ENCODE measurements at regions not wholly inside any gene's neighbourhood (a gene's known extent, or its start where the extent isn't known, plus 50 kb on each side); places are given as distances from the start of the nearest gene placed in this dataset.
A peak's percentile ranks its signal among the peaks of the same experiment; 100 is the strongest.

- H2BK15ac ChIP-seq (ENCODE audit: low read length): no peak overlapping the region
- DNase-seq (ENCODE audit: low spot score): peak; percentile 46
- no peaks in the 10 kb centered on the region for H3K9me3 ChIP-seq (replicated peaks in 1 of 2; ENCODE audit: control insufficient read depth in 2 of 2, insufficient read depth in 1 of 2, low read depth in 1 of 2, low read length in 2 of 2)
- peak overlapping the region; percentile 59 for H2AFZ ChIP-seq (ENCODE audit: low read length)
- H3K36me3 ChIP-seq (replicated peaks in 1 of 2; ENCODE audit: control insufficient read depth in 2 of 2, insufficient read depth in 2 of 2, low read length in 2 of 2): no peaks in the 10 kb centered on the region
- H3K4ac ChIP-seq (ENCODE audit: low read length): no peak overlapping the region
- H3K27ac ChIP-seq (replicated peaks; ENCODE audit: low read length): no peak overlapping the region
- H3K9ac ChIP-seq (ENCODE audit: low read depth, low read length, poor library complexity): no peak overlapping the region
- no peak overlapping the region for H3K23ac ChIP-seq (ENCODE audit: low read depth, low read length, poor library complexity)
- H2BK120ac ChIP-seq (ENCODE audit: low read depth, low read length): no peak overlapping the region
- no peak overlapping the region for H3K4me3 ChIP-seq (ENCODE audit: low read length in 2 of 2)
- H3K4me2 ChIP-seq (ENCODE audit: insufficient read depth, low read length, poor library complexity, severe bottlenecking): peak overlapping the region; percentile 57
- H3K18ac ChIP-seq (ENCODE audit: low read length): peak overlapping the region; percentile 91
- H2BK5ac ChIP-seq (ENCODE audit: low read length): no peak overlapping the region
- H3K79me1 ChIP-seq (ENCODE audit: low read depth, low read length): no peaks in the 10 kb centered on the region
- peak overlapping the region; percentile 36 for H2AK5ac ChIP-seq (ENCODE audit: low read depth, low read length)
- no peak overlapping the region for H4K8ac ChIP-seq (ENCODE audit: low read depth, low read length)
- no CpG with 5 or more reads among the region's 30 CpGs for WGBS, 2 donors (ENCODE audit: extremely low coverage in 2 of 2, insufficient read length in 2 of 2, insufficient replicate concordance in 1 of 2)
- H3K14ac ChIP-seq (ENCODE audit: low read length): no peak overlapping the region
- H2BK12ac ChIP-seq (ENCODE audit: low read length): no peak overlapping the region
- H4K91ac ChIP-seq (ENCODE audit: low read depth, low read length, poor library complexity): no peak overlapping the region
- peaks cover 0 to 17% of the 10 kb centered on the region in 2 donors for H3K4me1 ChIP-seq (ENCODE audit: control insufficient read depth in 2 of 2, insufficient read depth in 1 of 2, low read depth in 1 of 2, low read length in 2 of 2)
- peaks cover 0 to 14% (median 0%) of the 10 kb centered on the region in 3 experiments for H3K27me3 ChIP-seq (ENCODE audit: control insufficient read depth in 3 of 3, insufficient read depth in 3 of 3, low read depth in 1 of 3, low read length in 3 of 3)
These were observed 93.3 kb downstream of the CTAGE1 start for GRCh38 chr18:22324191-22325131.

- Histone ChIP-seq H3K36me3 (replicated peaks in 1 of 2; ENCODE audit: control insufficient read depth in 2 of 2, insufficient read depth in 2 of 2, low read length in 2 of 2) (no peaks in the 10 kb centered on the region), H3K9ac (ENCODE audit: low read depth, low read length, poor library complexity) (no peak overlapping the region), H2BK12ac (ENCODE audit: low read length) (no peak overlapping the region), H3K27me3 (ENCODE audit: control insufficient read depth in 3 of 3, insufficient read depth in 3 of 3, low read depth in 1 of 3, low read length in 3 of 3) (peaks cover 0 to 14% (median 0%) of the 10 kb centered on the region in 3 experiments), H3K4me2 (ENCODE audit: insufficient read depth, low read length, poor library complexity, severe bottlenecking) (no peak overlapping the region), H3K18ac (ENCODE audit: low read length) (no peak overlapping the region), H4K91ac (ENCODE audit: low read depth, low read length, poor library complexity) (no peak overlapping the region), H3K27ac (replicated peaks; ENCODE audit: low read length) (no peak overlapping the region), H2BK120ac (ENCODE audit: low read depth, low read length) (no peak overlapping the region), H3K23ac (ENCODE audit: low read depth, low read length, poor library complexity) (no peak overlapping the region), H3K79me1 (ENCODE audit: low read depth, low read length) (no peaks in the 10 kb centered on the region), H2BK15ac (ENCODE audit: low read length) (no peak overlapping the region), H2AK5ac (ENCODE audit: low read depth, low read length) (no peak overlapping the region), H3K14ac (ENCODE audit: low read length) (no peak overlapping the region), H3K9me3 (replicated peaks in 1 of 2; ENCODE audit: control insufficient read depth in 2 of 2, insufficient read depth in 1 of 2, low read depth in 1 of 2, low read length in 2 of 2) (no peaks in the 10 kb centered on the region), H2AFZ (ENCODE audit: low read length) (no peak overlapping the region), H2BK5ac (ENCODE audit: low read length) (no peak overlapping the region), H3K4ac (ENCODE audit: low read length) (no peak overlapping the region), H3K4me3 (ENCODE audit: low read length in 2 of 2) (no peak overlapping the region), H4K8ac (ENCODE audit: low read depth, low read length) (no peak overlapping the region), H3K4me1 (ENCODE audit: control insufficient read depth in 2 of 2, insufficient read depth in 1 of 2, low read depth in 1 of 2, low read length in 2 of 2) (peaks cover 0 to 20% of the 10 kb centered on the region in 2 donors)
- no peak for DNase-seq (ENCODE audit: low spot score)
- no CpG with 5 or more reads among the region's 7 CpGs for WGBS, 2 donors (ENCODE audit: extremely low coverage in 2 of 2, insufficient read length in 2 of 2, insufficient replicate concordance in 1 of 2)
These were observed 95.4 kb downstream of the CTAGE1 start for GRCh38 chr18:22322243-22322691.

DNA sequence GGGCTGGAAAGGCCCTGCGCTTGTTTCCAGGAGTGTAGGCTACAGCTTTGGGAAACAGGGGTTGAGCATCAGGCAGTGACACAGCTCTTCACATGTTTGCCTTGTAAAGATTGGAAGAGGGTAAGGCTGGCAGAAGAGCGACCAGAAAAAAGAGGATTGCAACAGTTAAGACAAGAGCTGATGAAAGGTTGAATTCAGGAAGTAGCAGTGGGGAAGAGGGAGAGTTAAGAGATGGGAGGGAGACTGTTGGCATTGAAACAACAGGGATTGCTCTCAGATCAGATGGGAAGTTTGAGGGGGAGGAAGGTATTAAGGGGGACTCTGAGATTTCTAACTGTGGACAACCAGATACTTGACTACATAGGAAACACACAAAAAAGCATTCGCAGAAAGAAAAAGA, 96.9 kb downstream of the CTAGE1 start:
- H2AK5ac ChIP-seq (ENCODE audit: low read depth, low read length): no peak overlapping the region
- DNase-seq (ENCODE audit: low spot score): no peak
- WGBS, 2 donors (ENCODE audit: extremely low coverage in 2 of 2, insufficient read length in 2 of 2, insufficient replicate concordance in 1 of 2): no CpG with 5 or more reads among the region's 3 CpGs
- no peaks in the 10 kb centered on the region for H3K36me3 ChIP-seq (replicated peaks in 1 of 2; ENCODE audit: control insufficient read depth in 2 of 2, insufficient read depth in 2 of 2, low read length in 2 of 2)
- no peaks in the 10 kb centered on the region for H3K79me1 ChIP-seq (ENCODE audit: low read depth, low read length)
- no peak overlapping the region for H3K27ac ChIP-seq (replicated peaks; ENCODE audit: low read length)
- no peak overlapping the region for H2BK120ac ChIP-seq (ENCODE audit: low read depth, low read length)
- H2BK12ac ChIP-seq (ENCODE audit: low read length): no peak overlapping the region
- H3K18ac ChIP-seq (ENCODE audit: low read length): peak overlapping the region; percentile 53
- no peak overlapping the region for H3K23ac ChIP-seq (ENCODE audit: low read depth, low read length, poor library complexity)
- peaks cover 0 to 14% (median 0%) of the 10 kb centered on the region in 3 experiments for H3K27me3 ChIP-seq (ENCODE audit: control insufficient read depth in 3 of 3, insufficient read depth in 3 of 3, low read depth in 1 of 3, low read length in 3 of 3)
- no peak overlapping the region for H2BK15ac ChIP-seq (ENCODE audit: low read length)
- H4K91ac ChIP-seq (ENCODE audit: low read depth, low read length, poor library complexity): no peak overlapping the region
- H3K4me1 ChIP-seq (ENCODE audit: control insufficient read depth in 2 of 2, insufficient read depth in 1 of 2, low read depth in 1 of 2, low read length in 2 of 2): peaks cover 0 to 20% of the 10 kb centered on the region in 2 donors
- H4K8ac ChIP-seq (ENCODE audit: low read depth, low read length): no peak overlapping the region
- H3K9me3 ChIP-seq (replicated peaks in 1 of 2; ENCODE audit: control insufficient read depth in 2 of 2, insufficient read depth in 1 of 2, low read depth in 1 of 2, low read length in 2 of 2): no peaks in the 10 kb centered on the region
- no peak overlapping the region for H3K4me2 ChIP-seq (ENCODE audit: insufficient read depth, low read length, poor library complexity, severe bottlenecking)
- no peak overlapping the region for H3K4me3 ChIP-seq (ENCODE audit: low read length in 2 of 2)
- H3K14ac ChIP-seq (ENCODE audit: low read length): no peak overlapping the region
- H3K4ac ChIP-seq (ENCODE audit: low read length): no peak overlapping the region
- no peak overlapping the region for H3K9ac ChIP-seq (ENCODE audit: low read depth, low read length, poor library complexity)
- H2AFZ ChIP-seq (ENCODE audit: low read length): no peak overlapping the region
- H2BK5ac ChIP-seq (ENCODE audit: low read length): no peak overlapping the region

- Histone ChIP-seq H3K4me2 (ENCODE audit: insufficient read depth, low read length, poor library complexity, severe bottlenecking) (no peak overlapping the region), H3K14ac (ENCODE audit: low read length) (no peak overlapping the region), H2BK5ac (ENCODE audit: low read length) (no peak overlapping the region), H3K36me3 (replicated peaks in 1 of 2; ENCODE audit: control insufficient read depth in 2 of 2, insufficient read depth in 2 of 2, low read length in 2 of 2) (no peaks in the 10 kb centered on the region), H2BK12ac (ENCODE audit: low read length) (no peak overlapping the region), H3K4me1 (ENCODE audit: control insufficient read depth in 2 of 2, insufficient read depth in 1 of 2, low read depth in 1 of 2, low read length in 2 of 2) (peaks cover 0 to 20% of the 10 kb centered on the region in 2 donors), H2BK120ac (ENCODE audit: low read depth, low read length) (no peak overlapping the region), H3K4ac (ENCODE audit: low read length) (no peak overlapping the region), H3K18ac (ENCODE audit: low read length) (no peak overlapping the region), H3K9ac (ENCODE audit: low read depth, low read length, poor library complexity) (no peak overlapping the region), H2AFZ (ENCODE audit: low read length) (no peak overlapping the region), H3K4me3 (ENCODE audit: low read length in 2 of 2) (no peak overlapping the region), H3K9me3 (replicated peaks in 1 of 2; ENCODE audit: control insufficient read depth in 2 of 2, insufficient read depth in 1 of 2, low read depth in 1 of 2, low read length in 2 of 2) (no peaks in the 10 kb centered on the region), H3K23ac (ENCODE audit: low read depth, low read length, poor library complexity) (no peak overlapping the region), H4K91ac (ENCODE audit: low read depth, low read length, poor library complexity) (no peak overlapping the region), H3K27me3 (ENCODE audit: control insufficient read depth in 3 of 3, insufficient read depth in 3 of 3, low read depth in 1 of 3, low read length in 3 of 3) (peaks cover 0 to 11% (median 0%) of the 10 kb centered on the region in 3 experiments), H3K27ac (replicated peaks; ENCODE audit: low read length) (no peak overlapping the region), H4K8ac (ENCODE audit: low read depth, low read length) (no peak overlapping the region), H2BK15ac (ENCODE audit: low read length) (no peak overlapping the region), H3K79me1 (ENCODE audit: low read depth, low read length) (no peaks in the 10 kb centered on the region), H2AK5ac (ENCODE audit: low read depth, low read length) (no peak overlapping the region)
- DNase-seq (ENCODE audit: low spot score): no peak
- WGBS, 2 donors (ENCODE audit: extremely low coverage in 2 of 2, insufficient read length in 2 of 2, insufficient replicate concordance in 1 of 2): no CpG with 5 or more reads among the region's 4 CpGs
These were observed 97.6 kb downstream of the CTAGE1 start for GRCh38 chr18:22320155-22320554.
